Superior temporal gyrus (tissue), 1 donor: ENCODE measurements at regions not wholly inside any gene's neighbourhood (a gene's known extent, or its start where the extent isn't known, plus 50 kb on each side); places are given as distances from the start of the nearest gene placed in this dataset.
"Not testable (repeated sequence)": the region's sequence is repeated elsewhere in the genome, so short reads cannot be mapped to it uniquely, and the experiment has no call there.

Source experiments
- DNase-seq: peaks from one replicate; pipeline ENCODE4 v3.0.0-alpha.2; 2016; ENCODE audit errors: extremely low spot score

GRCh38 chr7:124247691-124248090 lies 214.8 kb upstream of the TMEM229A start:
- DNase-seq: no peak

- no peak for DNase-seq
Measured at GRCh38 chr7:124246262-124246863, 213.5 kb upstream of the TMEM229A start.

GRCh38 chr7:124244469-124244868 lies 211.6 kb upstream of the TMEM229A start:
- not testable (repeated sequence) for DNase-seq

GRCh38 chr7:124219681-124220080 lies 186.8 kb upstream of the TMEM229A start:
- DNase-seq: no peak

- no peak for DNase-seq
Measured at GRCh38 chr7:124208642-124209041, 175.8 kb upstream of the TMEM229A start.

- DNase-seq: no peak
Measured at GRCh38 chr7:124208173-124208572, 175.3 kb upstream of the TMEM229A start.

GRCh38 chr7:124205526-124205925 lies 172.7 kb upstream of the TMEM229A start:
- DNase-seq: no peak

GRCh38 chr7:124202546-124202945 lies 169.7 kb upstream of the TMEM229A start:
- DNase-seq: no peak

GRCh38 chr7:124201768-124202349 lies 169.0 kb upstream of the TMEM229A start:
- DNase-seq: no peak

- DNase-seq: no peak
Measured at GRCh38 chr7:124196519-124196918, 163.7 kb upstream of the TMEM229A start.

- DNase-seq: no peak
Measured at GRCh38 chr7:124192885-124193284, 160.0 kb upstream of the TMEM229A start.

- DNase-seq: no peak
Measured at GRCh38 chr7:124191713-124192112, 158.8 kb upstream of the TMEM229A start.

- DNase-seq: no peak
Measured at GRCh38 chr7:124191030-124191429, 158.2 kb upstream of the TMEM229A start.

- DNase-seq: no peak
Measured at GRCh38 chr7:124188576-124188975, 155.7 kb upstream of the TMEM229A start.

GRCh38 chr7:124187962-124188361 lies 155.1 kb upstream of the TMEM229A start:
- DNase-seq: no peak

GRCh38 chr7:124183649-124184048 lies 150.8 kb upstream of the TMEM229A start:
- no peak for DNase-seq

- DNase-seq: no peak
Measured at GRCh38 chr7:124179641-124180040, 146.8 kb upstream of the TMEM229A start.

GRCh38 chr7:124177891-124178290 lies 145.0 kb upstream of the TMEM229A start:
- DNase-seq: no peak

GRCh38 chr7:124171812-124172211 lies 138.9 kb upstream of the TMEM229A start:
- not testable (repeated sequence) for DNase-seq

- DNase-seq: peak; percentile 81
Measured at GRCh38 chr7:124171068-124171467, 138.2 kb upstream of the TMEM229A start.

- no peak for DNase-seq
Measured at GRCh38 chr7:124168616-124169015, 135.7 kb upstream of the TMEM229A start.

- no peak for DNase-seq
Measured at GRCh38 chr7:124162667-124163066, 129.8 kb upstream of the TMEM229A start.

- DNase-seq: peak; percentile 82
Measured at GRCh38 chr7:124155432-124156022, 122.7 kb upstream of the TMEM229A start.
